Body of pancreas (tissue), 4 donors: ENCODE measurements at regions not wholly inside any gene's neighbourhood (a gene's known extent, or its start where the extent isn't known, plus 50 kb on each side); places are given as distances from the start of the nearest gene placed in this dataset.

Experiments used
- POLR2A ChIP-seq, 3 donors: fragments of 450-650 bp; IDR thresholded peaks; one replicate each; pipeline ENCODE4 v1.6.1; 2016; ENCODE audit warnings: antibody characterized with exemption in 3 of 3, mild to moderate bottlenecking in 2 of 3
- TF ChIP-seq, protein P1 (sequence below), 7 experiments: fragments of 450-650 bp in 4 of 7; fragments of 200-600 bp in 3 of 7; sonication (generic) in 3 of 7; IDR thresholded peaks; one replicate each; pipeline ENCODE4 v1.5.1; 2016 to 2019; ENCODE audit warnings: antibody characterized with exemption in 7 of 7

DNA sequence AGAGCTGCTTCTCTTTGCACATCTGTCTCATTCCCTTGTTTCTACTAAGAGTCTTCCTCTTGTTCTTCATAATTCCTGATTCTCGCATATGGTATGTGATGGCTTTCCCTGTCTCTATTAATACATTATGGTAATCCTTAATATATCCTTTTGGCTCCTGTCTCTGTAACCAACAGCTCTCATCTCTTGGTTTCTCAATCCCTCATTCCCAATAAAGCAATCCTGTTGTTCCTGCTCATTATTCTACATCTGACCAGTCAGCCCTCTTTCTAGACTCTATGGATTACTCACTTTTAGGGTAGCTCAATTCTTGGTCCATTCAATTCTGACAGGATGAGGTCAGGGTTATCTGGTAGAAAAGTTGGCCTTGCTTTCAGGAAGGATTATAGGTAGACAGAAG is 349.9 kb downstream of the LRIG3 start:
- no peak for TF ChIP-seq POLR2A (IDR thresholded peaks at IDR 0.05)
- TF ChIP-seq, protein P1, sequence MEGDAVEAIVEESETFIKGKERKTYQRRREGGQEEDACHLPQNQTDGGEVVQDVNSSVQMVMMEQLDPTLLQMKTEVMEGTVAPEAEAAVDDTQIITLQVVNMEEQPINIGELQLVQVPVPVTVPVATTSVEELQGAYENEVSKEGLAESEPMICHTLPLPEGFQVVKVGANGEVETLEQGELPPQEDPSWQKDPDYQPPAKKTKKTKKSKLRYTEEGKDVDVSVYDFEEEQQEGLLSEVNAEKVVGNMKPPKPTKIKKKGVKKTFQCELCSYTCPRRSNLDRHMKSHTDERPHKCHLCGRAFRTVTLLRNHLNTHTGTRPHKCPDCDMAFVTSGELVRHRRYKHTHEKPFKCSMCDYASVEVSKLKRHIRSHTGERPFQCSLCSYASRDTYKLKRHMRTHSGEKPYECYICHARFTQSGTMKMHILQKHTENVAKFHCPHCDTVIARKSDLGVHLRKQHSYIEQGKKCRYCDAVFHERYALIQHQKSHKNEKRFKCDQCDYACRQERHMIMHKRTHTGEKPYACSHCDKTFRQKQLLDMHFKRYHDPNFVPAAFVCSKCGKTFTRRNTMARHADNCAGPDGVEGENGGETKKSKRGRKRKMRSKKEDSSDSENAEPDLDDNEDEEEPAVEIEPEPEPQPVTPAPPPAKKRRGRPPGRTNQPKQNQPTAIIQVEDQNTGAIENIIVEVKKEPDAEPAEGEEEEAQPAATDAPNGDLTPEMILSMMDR (IDR thresholded peaks at IDR 0.05): no peak
